ENCODE measurements at regions not wholly inside any gene's neighbourhood (a gene's known extent, or its start where the extent isn't known, plus 50 kb on each side); places are given as distances from the start of the nearest gene placed in this dataset.
"Not testable (repeated sequence)": the region's sequence is repeated elsewhere in the genome, so short reads cannot be mapped to it uniquely, and the experiment has no call there.

GRCh38 chr10:26934190-26934589 is 73.4 kb upstream of the ABI1 start:
- not testable (repeated sequence) for TF ChIP-seq CTCF, EZH2phosphoT487, EZH2 (IDR thresholded peaks at IDR 0.05)

Measured in neural progenitor cell (in vitro differentiated cells).